GM23338 (cell line): ENCODE measurements at regions not wholly inside any gene's neighbourhood (a gene's known extent, or its start where the extent isn't known, plus 50 kb on each side); places are given as distances from the start of the nearest gene placed in this dataset.

ENCODE experiments used
- ATAC-seq: fragments of 200-7000 bp; cut with Tn5 transposase; 3 replicates; pipeline ENCODE4 v1.9.1; 2020
- DNase-seq: peaks from one replicate; pipeline ENCODE4 v3.0.0-alpha.2; 2015; ENCODE audit warnings: low spot score
- H2AFZ ChIP-seq: fragments of 200-600 bp; sonication (generic); 2 replicates; pipeline ENCODE4 v1.8.0; 2016; ENCODE audit warnings: antibody characterized with exemption, mild to moderate bottlenecking, moderate library complexity
- H3F3A ChIP-seq: fragments of 200-600 bp; sonication (generic); replicated peaks from 2 replicates; pipeline ENCODE4 v1.8.0; 2017; ENCODE audit warnings: antibody characterized with exemption, mixed run types, low read depth
- H3K27ac ChIP-seq: fragments of 200-600 bp; sonication (generic); 2 replicates; pipeline ENCODE4 v1.6.1; 2016; ENCODE audit warnings: low read depth
- H3K27me3 ChIP-seq: fragments of 200-600 bp; sonication (generic); 2 replicates; pipeline ENCODE4 v1.8.0; 2016; ENCODE audit warnings: mild to moderate bottlenecking, mixed run types, moderate library complexity; ENCODE audit not compliant: insufficient read depth
- H3K36me3 ChIP-seq: fragments of 200-600 bp; sonication (generic); 2 replicates; pipeline ENCODE4 v1.8.0; 2016; ENCODE audit warnings: mild to moderate bottlenecking; ENCODE audit not compliant: insufficient read depth
- H3K4me1 ChIP-seq: fragments of 200-600 bp; sonication (generic); 2 replicates; pipeline ENCODE4 v1.8.0; 2016; ENCODE audit warnings: mild to moderate bottlenecking, moderate library complexity; ENCODE audit not compliant: insufficient read depth
- H3K4me2 ChIP-seq: fragments of 200-600 bp; sonication (generic); 2 replicates; pipeline ENCODE4 v1.7.1; 2017; ENCODE audit warnings: mixed run types
- H3K4me3 ChIP-seq: fragments of 200-600 bp; sonication (generic); 2 replicates; pipeline ENCODE4 v1.6.1; 2016; ENCODE audit warnings: mixed run types
- H3K79me2 ChIP-seq: fragments of 200-600 bp; sonication (generic); replicated peaks from 2 replicates; pipeline ENCODE4 v1.8.0; 2017; ENCODE audit warnings: mild to moderate bottlenecking; ENCODE audit not compliant: insufficient read depth
- H3K9me2 ChIP-seq: fragments of 200-600 bp; sonication (generic); 2 replicates; pipeline ENCODE4 v1.8.0; 2017; ENCODE audit not compliant: insufficient read depth
- H4K20me1 ChIP-seq: fragments of 200-600 bp; sonication (generic); replicated peaks from 2 replicates; pipeline ENCODE4 v1.8.0; 2017; ENCODE audit warnings: mild to moderate bottlenecking; ENCODE audit not compliant: insufficient read depth
- H3K27ac Mint-ChIP-seq: 2 replicates; pipeline ENCODE4 v1.8.0; 2020; ENCODE audit warnings: inconsistent platforms, mild to moderate bottlenecking, moderate library complexity, mixed read lengths
- H3K27me3 Mint-ChIP-seq: 3 replicates; pipeline ENCODE4 v1.8.0; 2022; ENCODE audit warnings: low read depth, mild to moderate bottlenecking, moderate library complexity, mixed read lengths, inconsistent platforms; ENCODE audit not compliant: insufficient read depth, poor library complexity
- H3K36me3 Mint-ChIP-seq: 3 replicates; pipeline ENCODE4 v1.8.0; 2021; ENCODE audit warnings: low read depth, mild to moderate bottlenecking, inconsistent platforms, moderate library complexity, mixed read lengths
- H3K4me1 Mint-ChIP-seq: 3 replicates; pipeline ENCODE4 v1.8.0; 2020; ENCODE audit warnings: mild to moderate bottlenecking, inconsistent platforms, mixed read lengths
- H3K4me3 Mint-ChIP-seq: 3 replicates; pipeline ENCODE4 v1.8.0; 2021; ENCODE audit warnings: moderate library complexity, mild to moderate bottlenecking, inconsistent platforms, mixed read lengths
- H3K9me3 Mint-ChIP-seq: 3 replicates; pipeline ENCODE4 v1.8.0; 2020; ENCODE audit warnings: moderate library complexity, mild to moderate bottlenecking, inconsistent platforms, mixed read lengths
- CREB1 ChIP-seq: fragments of 250-450 bp; sonication (Bioruptor Pico); IDR thresholded peaks from 2 replicates; pipeline ENCODE4 v1.5.0; 2020; ENCODE audit warnings: low read depth, mild to moderate bottlenecking, moderate library complexity
- REST ChIP-seq: IDR thresholded peaks from one replicate; pipeline ENCODE4 v1.6.1; 2018; ENCODE audit warnings: antibody characterized with exemption; ENCODE audit not compliant: unreplicated experiment
- ZNF462 ChIP-seq: fragments of 250-450 bp; sonication (Bioruptor Pico); IDR thresholded peaks from 2 replicates; pipeline ENCODE4 v1.5.0; 2020; ENCODE audit warnings: mild to moderate bottlenecking, moderate library complexity

DNA sequence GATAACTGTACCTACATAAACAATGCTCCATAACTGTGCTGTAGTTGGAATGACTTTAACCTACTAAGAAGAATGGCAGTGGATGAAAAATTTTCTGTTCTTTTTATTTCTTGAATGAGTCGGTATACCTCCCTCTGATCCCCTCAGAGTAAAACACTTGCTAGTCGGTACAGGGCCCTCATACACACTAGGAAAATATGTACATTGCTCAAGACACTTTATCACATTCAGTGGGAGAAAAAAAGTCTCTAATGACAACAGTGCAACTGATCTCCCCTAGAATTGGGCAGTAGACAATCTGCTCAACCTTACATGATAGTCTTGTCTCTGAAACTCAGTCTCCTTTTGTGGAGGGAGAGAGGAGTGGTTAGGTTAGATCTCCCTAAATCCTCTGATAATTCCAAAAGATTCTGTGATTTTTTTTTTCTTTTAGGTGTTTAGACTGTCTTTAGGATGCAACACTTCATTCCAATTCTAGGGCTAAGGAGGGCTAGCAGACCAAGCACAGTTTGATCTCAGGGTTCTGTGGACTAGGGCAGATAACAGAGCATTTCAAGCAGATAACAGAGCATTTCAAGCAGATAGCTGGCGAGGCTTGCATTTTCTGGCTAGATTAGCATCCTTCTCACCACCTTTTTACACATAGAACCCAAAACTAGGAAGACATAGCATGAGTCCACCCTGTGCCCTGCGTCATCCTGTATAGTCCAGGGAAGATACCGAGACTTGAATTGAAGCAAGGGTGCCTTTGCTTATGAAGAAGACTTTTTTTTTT is 100.3 kb upstream of the TNFAIP3 start (continued):
- TF ChIP-seq ZNF462 (CRISPR knock-in tag) (no peak), REST (no peak)

DNA sequence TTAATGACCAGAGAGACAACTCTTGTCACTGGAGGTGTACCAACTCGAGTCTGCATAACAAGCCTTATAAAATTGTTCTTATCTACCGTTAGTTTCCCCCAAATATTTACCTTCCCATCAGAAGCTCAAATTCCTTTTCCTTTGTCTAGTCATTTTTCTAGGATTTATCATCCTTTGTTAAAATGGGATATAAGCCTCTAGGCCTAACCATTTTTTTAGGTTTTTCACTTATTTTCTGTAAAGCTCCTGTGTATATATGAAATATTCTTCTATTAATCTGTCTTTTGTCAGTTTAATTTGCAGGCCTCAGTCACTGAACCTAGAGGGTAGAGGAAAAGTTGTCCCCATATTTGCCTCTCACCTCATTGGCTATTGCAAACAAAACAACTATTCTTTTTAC is 99.6 kb upstream of the TNFAIP3 start:
- Histone ChIP-seq H3K27ac (no peak overlapping the region), H3K27me3 (no peaks in the 10 kb centered on the region), H3K36me3 (no peaks in the 10 kb centered on the region), H3K9me2 (peaks cover 12% of the 10 kb centered on the region), H2AFZ (no peak overlapping the region), H3K4me1 (no peaks in the 10 kb centered on the region), H3K4me2 (no peak overlapping the region), H3K79me2 (no peaks in the 10 kb centered on the region), H4K20me1 (no peaks in the 10 kb centered on the region), H3F3A (no peaks in the 10 kb centered on the region), H3K4me3 (no peak overlapping the region)
- ATAC-seq (no peak), DNase-seq (no peak)
- no peak for TF ChIP-seq CREB1 (CRISPR knock-in tag)
- no peak overlapping the region for H3K27ac Mint-ChIP-seq
- H3K4me3 Mint-ChIP-seq: no peak overlapping the region
- no peaks in the 10 kb centered on the region for H3K9me3 Mint-ChIP-seq
- H3K27me3 Mint-ChIP-seq: peaks cover 2% of the 10 kb centered on the region
- no peaks in the 10 kb centered on the region for H3K36me3 Mint-ChIP-seq
- no peaks in the 10 kb centered on the region for H3K4me1 Mint-ChIP-seq
